ENCODE measurements at regions not wholly inside any gene's neighbourhood (a gene's known extent, or its start where the extent isn't known, plus 50 kb on each side); places are given as distances from the start of the nearest gene placed in this dataset.

- Histone ChIP-seq H3K4me3 (replicated peaks; ENCODE audit: insufficient read depth, low read length) (no peak overlapping the region), H3K27me3 (ENCODE audit: insufficient read depth, poor library complexity, severe bottlenecking) (no peaks in the 10 kb centered on the region), H3K27ac (replicated peaks) (no peak overlapping the region)
- no peak for DNase-seq (ENCODE audit: low read depth in 1 of 2, low spot score in 1 of 2)
- TF ChIP-seq CTCF (IDR thresholded peaks at IDR 0.05; ENCODE audit: insufficient read depth, low read length) (no peak), REST (IDR thresholded peaks at IDR 0.05; ENCODE audit: insufficient replicate concordance, low read depth) (no peak), GABPA (IDR thresholded peaks at IDR 0.05; ENCODE audit: low read depth) (no peak), POLR2AphosphoS5 (IDR thresholded peaks at IDR 0.05; ENCODE audit: low read depth) (no peak), SPI1 (IDR thresholded peaks at IDR 0.05; ENCODE audit: borderline replicate concordance, low read depth) (no peak)
These were observed 731.8 kb downstream of the KCTD8 start for GRCh38 chr4:43716721-43717395.

- H3K27ac ChIP-seq (replicated peaks) = no peak overlapping the region
- TF ChIP-seq REST (IDR thresholded peaks at IDR 0.05; ENCODE audit: insufficient replicate concordance, low read depth) (no peak), POLR2AphosphoS5 (IDR thresholded peaks at IDR 0.05; ENCODE audit: low read depth) (no peak), GABPA (IDR thresholded peaks at IDR 0.05; ENCODE audit: low read depth) (no peak), SPI1 (IDR thresholded peaks at IDR 0.05; ENCODE audit: borderline replicate concordance, low read depth) (no peak), CTCF (IDR thresholded peaks at IDR 0.05; ENCODE audit: insufficient read depth, low read length) (no peak)
- no peak for DNase-seq (ENCODE audit: low read depth in 1 of 2, low spot score in 1 of 2)
- no peak overlapping the region for H3K4me3 ChIP-seq (replicated peaks; ENCODE audit: insufficient read depth, low read length)
- H3K27me3 ChIP-seq (ENCODE audit: insufficient read depth, poor library complexity, severe bottlenecking) = no peaks in the 10 kb centered on the region
These were observed 730.2 kb downstream of the KCTD8 start for GRCh38 chr4:43718369-43718768.

GRCh38 chr4:43732829-43733426 lies 715.7 kb downstream of the KCTD8 start:
- no peak for DNase-seq (ENCODE audit: low read depth in 1 of 2, low spot score in 1 of 2)
- H3K4me3 ChIP-seq (replicated peaks; ENCODE audit: insufficient read depth, low read length) = no peak overlapping the region

More at GRCh38 chr4:43732829-43733426, 715.7 kb downstream of the KCTD8 start:
- TF ChIP-seq REST (IDR thresholded peaks at IDR 0.05; ENCODE audit: insufficient replicate concordance, low read depth) = no peak
- no peak for TF ChIP-seq CTCF (IDR thresholded peaks at IDR 0.05; ENCODE audit: insufficient read depth, low read length)
- TF ChIP-seq GABPA (IDR thresholded peaks at IDR 0.05; ENCODE audit: low read depth) = no peak
- TF ChIP-seq POLR2AphosphoS5 (IDR thresholded peaks at IDR 0.05; ENCODE audit: low read depth) = no peak
- TF ChIP-seq SPI1 (IDR thresholded peaks at IDR 0.05; ENCODE audit: borderline replicate concordance, low read depth) = no peak
- Histone ChIP-seq H3K27me3 (ENCODE audit: insufficient read depth, poor library complexity, severe bottlenecking) (no peaks in the 10 kb centered on the region), H3K27ac (replicated peaks) (no peak overlapping the region)
